Aorta (tissue), 5 donors: ENCODE measurements at regions not wholly inside any gene's neighbourhood (a gene's known extent, or its start where the extent isn't known, plus 50 kb on each side); places are given as distances from the start of the nearest gene placed in this dataset.
A peak's percentile ranks its signal among the peaks of the same experiment; 100 is the strongest.
"Not testable (repeated sequence)": the region's sequence is repeated elsewhere in the genome, so short reads cannot be mapped to it uniquely, and the experiment has no call there.

Source experiments
- ATAC-seq: fragments of 200-7000 bp; cut with Tn5 transposase; one replicate; pipeline ENCODE4 v1.9.1; 2022; ENCODE audit warnings: moderate library complexity; ENCODE audit not compliant: low FRiP score
- DNase-seq, 2 donors: peaks; one replicate each; pipeline ENCODE4 v3.0.0-alpha.2; 2020
- H3K27ac ChIP-seq, 2 donors: one replicate each; pipeline ENCODE4 v1.5.1; 2013; ENCODE audit warnings: low read length in 2 of 2, mild to moderate bottlenecking in 2 of 2, moderate library complexity in 2 of 2, control low read depth in 1 of 2, inconsistent platforms in 1 of 2, low read depth in 1 of 2
- H3K27me3 ChIP-seq, 2 donors: one replicate each; pipeline ENCODE4 v1.6.1; 2013; ENCODE audit warnings: control low read depth in 1 of 2, low read length in 1 of 2, mild to moderate bottlenecking in 1 of 2, moderate library complexity in 1 of 2; ENCODE audit not compliant: insufficient read depth in 2 of 2, control insufficient read depth in 1 of 2
- H3K36me3 ChIP-seq, 2 donors: one replicate each; pipeline ENCODE4 v1.6.1; 2013; ENCODE audit warnings: control low read depth in 1 of 2, low read length in 1 of 2, mild to moderate bottlenecking in 1 of 2; ENCODE audit not compliant: insufficient read depth in 2 of 2, control insufficient read depth in 1 of 2
- H3K4me1 ChIP-seq, 2 donors: one replicate each; pipeline ENCODE4 v1.6.1; 2013; ENCODE audit warnings: low read length in 2 of 2, control low read depth in 1 of 2, mild to moderate bottlenecking in 1 of 2, moderate library complexity in 1 of 2; ENCODE audit not compliant: insufficient read depth in 2 of 2, control insufficient read depth in 1 of 2
- H3K4me3 ChIP-seq, 2 donors: one replicate each; pipeline ENCODE4 v1.5.1; 2013; ENCODE audit warnings: low read length in 2 of 2, control low read depth in 1 of 2, mild to moderate bottlenecking in 1 of 2
- H3K9me3 ChIP-seq: one replicate; pipeline ENCODE4 v1.6.1; 2013; ENCODE audit warnings: mild to moderate bottlenecking, low read length; ENCODE audit not compliant: control insufficient read depth
- WGBS, 2 donors: extraction: QIAGEN DNeasy Blood & Tissue Kit; methylation state at CpG; one replicate each; pipeline ENCODE4 v1.1.7; 2013; 5-methylcytosine and 5-hydroxymethylcytosine counted together
- intact Hi-C, 2 donors: fragments of 100-400 bp; cut with DNase I; formaldehyde crosslinking; loops; one replicate each; pipeline versions ENCODE4 v1.14.2 to v1.15.0; 2022
- donor health status: healthy with polysubstance abuse.
- donor health status: Bipolar disorder and iron deficiency.
- donor health status: DM: no; HTN: no; CAD: no.
- donor health status: DM: no; HTN: no; CAD: no.
- donor health status: DM: yes; HTN: yes; CAD: no.

DNA sequence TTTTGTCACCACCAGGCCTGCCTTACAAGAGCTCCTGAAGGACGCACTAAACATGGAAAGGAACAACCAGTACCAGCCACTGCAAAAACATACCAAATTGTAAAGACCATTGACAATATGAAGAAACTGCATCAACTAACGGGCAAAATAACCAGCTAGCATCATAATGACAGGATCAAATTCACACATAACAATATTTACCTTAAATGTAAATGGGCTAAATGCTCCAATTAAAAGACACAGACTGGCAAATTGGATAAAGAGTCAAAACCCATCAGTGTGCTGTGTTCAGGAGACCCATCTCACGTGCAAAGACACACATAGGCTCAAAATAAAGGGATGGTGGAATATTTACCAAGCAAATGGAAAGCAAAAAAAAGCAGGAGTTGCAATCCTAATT is 99.1 kb downstream of the JRKL start:
- H3K27ac ChIP-seq, H3K4me1 ChIP-seq, H3K36me3 ChIP-seq, DNase-seq, intact Hi-C loops, H3K4me3 ChIP-seq, H3K27me3 ChIP-seq, H3K9me3 ChIP-seq, ATAC-seq: not testable (repeated sequence)
- 93 to 96% methylated on average over 3 of the region's 3 CpGs for WGBS, 2 donors

DNA sequence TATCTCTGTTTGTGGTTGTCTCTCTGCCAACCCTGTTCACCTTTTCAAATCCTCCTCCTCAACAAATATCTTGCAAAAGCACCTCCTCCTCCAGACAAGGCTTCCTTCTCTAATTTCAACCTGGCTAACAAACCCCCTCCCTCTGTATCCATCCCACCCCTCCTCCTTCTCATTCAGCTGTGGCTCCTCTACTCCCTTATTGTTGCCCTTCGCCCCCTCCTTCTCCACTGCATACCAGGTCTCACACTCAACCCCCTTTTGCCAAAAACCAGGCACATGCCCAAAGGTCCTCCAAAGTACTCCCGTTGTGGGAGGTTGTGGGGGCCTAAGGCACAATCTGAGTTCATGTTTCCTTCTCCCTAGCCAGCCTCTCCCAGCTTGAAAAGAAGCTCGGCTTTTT is 110.6 kb downstream of the JRKL start:
- Histone ChIP-seq H3K4me3 (no peak overlapping the region), H3K27me3 (no peaks in the 10 kb centered on the region), H3K4me1 (no peaks in the 10 kb centered on the region), H3K36me3 (no peaks in the 10 kb centered on the region), H3K27ac (no peak overlapping the region), H3K9me3 (peaks cover 1% of the 10 kb centered on the region)
- intact Hi-C loops, result no loop called here
- no peak for DNase-seq
- no peak for ATAC-seq
- WGBS, 2 donors, result 68 to 71% methylated on average over 3 of the region's 3 CpGs

DNA sequence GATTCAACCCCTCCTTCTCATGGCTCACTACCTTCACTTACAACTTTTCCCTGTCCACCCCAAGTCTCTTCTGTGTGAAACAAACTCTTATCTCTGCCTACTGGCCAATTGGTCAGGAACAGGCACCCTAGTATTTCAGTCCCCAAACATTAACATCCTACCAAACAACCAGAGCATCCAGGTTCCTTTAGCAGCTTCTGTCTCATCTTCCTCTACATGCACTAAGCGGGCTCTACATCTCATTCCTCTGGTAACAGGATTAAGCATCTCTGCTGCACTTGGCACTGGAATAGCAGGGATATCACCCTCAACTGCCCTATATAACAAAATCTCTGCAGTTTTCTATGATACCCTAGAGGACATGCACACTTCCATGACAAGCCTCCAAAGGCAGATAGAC is 116.2 kb downstream of the JRKL start:
- Histone ChIP-seq H3K4me1 (no peaks in the 10 kb centered on the region), H3K36me3 (no peaks in the 10 kb centered on the region), H3K9me3 (no peaks in the 10 kb centered on the region), H3K27ac (no peak overlapping the region), H3K27me3 (no peaks in the 10 kb centered on the region), H3K4me3 (no peak overlapping the region)
- WGBS, 2 donors, result 96 to 100% methylated on average over 1 of the region's 1 CpG
- no peak for ATAC-seq
- DNase-seq, result no peak
- intact Hi-C loops, result no loop called here

DNA sequence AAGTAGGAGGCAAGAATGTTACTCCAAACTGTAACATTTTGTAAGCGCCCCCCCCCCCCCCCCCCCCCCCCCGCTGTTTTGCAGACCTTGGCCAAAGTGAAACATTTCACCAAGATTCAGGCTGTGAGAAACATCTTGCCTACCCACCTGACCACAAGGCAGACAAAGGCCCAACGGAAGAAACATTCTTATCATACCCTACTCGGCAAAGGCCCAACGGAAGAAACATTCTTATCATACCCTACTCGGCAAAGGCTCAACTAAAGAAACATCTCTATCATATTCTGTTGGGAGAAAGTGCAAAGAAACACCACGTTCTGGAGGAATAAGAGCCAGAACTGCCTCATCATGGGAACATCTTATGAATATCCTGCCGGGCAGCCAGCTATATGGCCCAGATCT is 117.1 kb downstream of the JRKL start:
- Histone ChIP-seq H3K27ac (no peak overlapping the region), H3K9me3 (no peaks in the 10 kb centered on the region), H3K4me3 (no peak overlapping the region), H3K27me3 (no peaks in the 10 kb centered on the region), H3K4me1 (no peaks in the 10 kb centered on the region), H3K36me3 (no peaks in the 10 kb centered on the region)
- ATAC-seq (no peak), DNase-seq (no peak)
- intact Hi-C loops, result no loop called here
- 49 to 57% methylated on average over 7 to 8 of the region's 8 CpGs for WGBS, 2 donors

DNA sequence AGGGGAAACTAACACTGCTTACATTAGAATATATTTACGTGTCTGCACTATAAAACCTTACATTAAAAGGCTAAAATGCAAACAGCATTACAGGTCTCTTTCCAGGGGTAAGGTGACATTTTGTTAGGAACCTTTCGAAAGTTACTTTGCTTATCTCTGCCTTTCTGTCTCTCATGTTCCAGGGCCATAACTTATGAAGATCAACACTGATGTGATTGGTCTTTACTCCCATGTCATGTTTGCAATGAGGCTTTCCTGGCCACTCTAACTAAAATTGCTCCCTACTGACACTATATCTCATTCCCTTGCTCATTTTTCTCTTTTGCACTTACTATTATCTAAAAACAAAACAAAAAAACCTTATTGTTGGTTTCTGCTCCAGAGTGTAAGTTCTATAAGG is 119.0 kb downstream of the JRKL start:
- 60 to 76% methylated on average over 2 of the region's 2 CpGs for WGBS, 2 donors
- ATAC-seq (no peak), DNase-seq (no peak)
- no peaks in the 10 kb centered on the region for H3K4me1 ChIP-seq
- no peaks in the 10 kb centered on the region for H3K9me3 ChIP-seq
- no peak overlapping the region for H3K4me3 ChIP-seq
- no peaks in the 10 kb centered on the region for H3K27me3 ChIP-seq
- no peak overlapping the region for H3K27ac ChIP-seq
- H3K36me3 ChIP-seq, result no peaks in the 10 kb centered on the region
- intact Hi-C loops, result no loop called here

DNA sequence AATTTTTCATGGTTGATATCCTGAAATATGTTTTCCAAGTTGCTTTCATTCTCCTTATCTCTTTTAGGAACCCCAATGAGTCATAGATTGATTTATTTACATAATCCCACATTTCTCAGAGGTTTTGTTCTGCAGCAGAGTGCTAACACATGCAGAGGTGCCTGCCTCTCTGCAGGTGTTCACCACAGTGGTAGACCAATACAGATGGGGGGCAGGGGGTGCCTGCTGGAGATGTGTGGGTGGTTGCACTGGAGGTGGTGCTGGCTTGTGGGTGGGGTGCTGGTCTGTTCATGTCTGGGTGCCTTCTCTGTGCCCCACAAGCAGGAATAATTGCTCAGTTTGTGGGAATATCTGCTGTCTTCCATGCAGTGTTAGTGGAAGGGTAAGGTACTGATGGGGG is 131.1 kb downstream of the JRKL start:
- DNase-seq, result no peak

DNA sequence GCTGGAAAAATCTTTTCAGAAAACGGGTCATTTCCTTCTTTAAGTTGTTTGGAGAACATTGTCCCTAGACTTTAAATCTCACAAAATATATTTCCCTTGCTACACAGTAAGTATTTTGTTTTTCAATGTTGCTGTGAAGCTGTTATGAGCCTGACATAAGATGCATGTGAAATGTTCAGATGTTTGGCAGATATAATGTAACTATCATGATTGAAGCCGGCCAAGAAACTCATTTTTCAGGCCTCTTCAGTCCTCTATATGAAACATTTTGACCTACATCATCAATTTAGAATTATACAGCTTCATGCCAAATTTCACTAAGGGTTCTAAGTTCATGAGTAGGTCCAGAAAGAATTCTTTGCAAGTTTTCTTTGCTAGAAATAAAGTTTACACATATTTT is 133.8 kb downstream of the JRKL start:
- no peak overlapping the region for H3K4me3 ChIP-seq
- H3K36me3 ChIP-seq, result no peaks in the 10 kb centered on the region
- 46 to 48% methylated on average over 2 of the region's 2 CpGs for WGBS, 2 donors
- DNase-seq (no peak), ATAC-seq (no peak)
- H3K27me3 ChIP-seq, result no peaks in the 10 kb centered on the region
- intact Hi-C loops, result no loop called here
- H3K4me1 ChIP-seq, result no peaks in the 10 kb centered on the region
- peaks cover 3% of the 10 kb centered on the region for H3K9me3 ChIP-seq
- no peak overlapping the region for H3K27ac ChIP-seq

More for the DNA sequence above, 131.1 kb downstream of the JRKL start:
- peak; percentile 26 for ATAC-seq
- Histone ChIP-seq H3K4me1 (no peaks in the 10 kb centered on the region), H3K4me3 (no peak overlapping the region), H3K36me3 (no peaks in the 10 kb centered on the region), H3K9me3 (no peaks in the 10 kb centered on the region), H3K27ac (no peak overlapping the region), H3K27me3 (no peaks in the 10 kb centered on the region)
- intact Hi-C loops, result no loop called here

DNA sequence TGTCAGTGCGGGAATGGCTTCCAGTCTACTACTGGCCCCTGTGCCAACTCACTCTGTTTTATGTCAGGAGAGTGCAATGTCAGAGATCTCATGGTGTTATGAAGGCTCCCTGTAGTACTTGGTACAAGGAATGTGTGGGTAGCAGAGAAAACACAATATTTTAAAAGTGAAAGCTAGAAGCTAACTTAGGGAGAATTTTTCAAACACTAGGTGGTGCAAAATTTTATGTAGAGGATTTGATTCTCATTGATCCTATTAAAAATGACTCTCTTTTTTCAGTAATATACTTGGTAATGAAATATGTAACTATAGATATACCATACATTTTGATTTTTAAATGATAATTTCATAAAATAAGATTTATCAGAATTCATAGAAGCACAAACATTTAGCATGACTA is 134.7 kb downstream of the JRKL start:
- H3K36me3 ChIP-seq, result no peaks in the 10 kb centered on the region
- no peaks in the 10 kb centered on the region for H3K4me1 ChIP-seq
- H3K9me3 ChIP-seq, result peaks cover 3% of the 10 kb centered on the region
- ATAC-seq, result no peak
- intact Hi-C loops, result no loop called here
- 30 to 40% methylated on average over 1 of the region's 1 CpG for WGBS, 2 donors
- no peak for DNase-seq
- H3K27ac ChIP-seq, result no peak overlapping the region
- no peak overlapping the region for H3K4me3 ChIP-seq
- no peaks in the 10 kb centered on the region for H3K27me3 ChIP-seq

DNA sequence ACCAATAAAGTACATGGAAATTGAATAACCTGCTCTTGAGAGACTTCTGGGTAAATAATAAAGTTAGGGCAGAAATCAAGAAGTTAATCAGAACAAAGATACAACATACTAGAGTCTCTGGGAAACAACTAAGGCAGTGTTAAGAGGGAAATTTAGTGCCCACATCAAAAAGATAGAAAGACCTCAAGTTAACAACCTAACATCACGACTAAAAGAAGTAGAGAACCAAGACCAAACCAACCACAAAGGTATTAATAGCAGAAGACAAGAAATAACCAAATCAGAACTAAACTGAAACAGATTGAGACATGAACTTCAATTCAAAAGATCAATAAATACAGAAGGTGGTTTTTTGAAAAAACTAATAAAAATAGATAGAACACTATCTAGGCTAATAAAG is 140.7 kb downstream of the JRKL start:
- Histone ChIP-seq H3K4me3 (no peak overlapping the region), H3K27me3 (no peaks in the 10 kb centered on the region), H3K36me3 (no peaks in the 10 kb centered on the region), H3K4me1 (no peaks in the 10 kb centered on the region), H3K27ac (no peak overlapping the region), H3K9me3 (peaks cover 3% of the 10 kb centered on the region)
- 56 to 61% methylated on average over 1 of the region's 1 CpG for WGBS, 2 donors
- intact Hi-C loops, result loop anchor here in 1 of 2 donors (5.0 kb wide), 1 partner anchor 1317 kb away; no protein-coding TSS in a partner anchor
- ATAC-seq, result no peak
- no peak for DNase-seq
